HG03378 (cell line): ENCODE measurements at regions not wholly inside any gene's neighbourhood (a gene's known extent, or its start where the extent isn't known, plus 50 kb on each side); places are given as distances from the start of the nearest gene placed in this dataset.

ENCODE experiments used
- ATAC-seq: cut with Tn5 transposase; IDR thresholded peaks from one replicate; pipeline ENCODE4 v1.9.1; 2021; ENCODE audit warnings: mild to moderate bottlenecking, moderate library complexity; ENCODE audit not compliant: unreplicated experiment

DNA sequence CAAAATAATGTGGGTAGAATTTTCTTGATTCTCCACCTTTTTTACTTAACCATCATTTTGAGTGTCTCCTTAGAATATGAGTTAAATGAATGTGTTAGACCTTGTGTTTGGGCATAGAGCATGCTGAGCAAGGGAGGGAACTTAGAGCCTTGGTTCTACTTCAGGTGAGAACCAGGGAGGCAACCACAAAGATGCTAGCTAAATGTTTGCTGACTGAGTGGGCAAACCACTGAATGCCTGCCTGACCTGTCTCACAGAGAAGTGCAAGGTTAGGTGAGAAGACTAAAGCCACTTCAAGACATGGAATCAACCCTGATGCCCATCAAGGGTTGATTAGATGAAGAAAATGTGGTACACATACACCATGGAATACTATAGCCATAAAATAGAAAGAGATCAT, 242.6 kb upstream of the ZNF32 start:
- no peak for ATAC-seq

DNA sequence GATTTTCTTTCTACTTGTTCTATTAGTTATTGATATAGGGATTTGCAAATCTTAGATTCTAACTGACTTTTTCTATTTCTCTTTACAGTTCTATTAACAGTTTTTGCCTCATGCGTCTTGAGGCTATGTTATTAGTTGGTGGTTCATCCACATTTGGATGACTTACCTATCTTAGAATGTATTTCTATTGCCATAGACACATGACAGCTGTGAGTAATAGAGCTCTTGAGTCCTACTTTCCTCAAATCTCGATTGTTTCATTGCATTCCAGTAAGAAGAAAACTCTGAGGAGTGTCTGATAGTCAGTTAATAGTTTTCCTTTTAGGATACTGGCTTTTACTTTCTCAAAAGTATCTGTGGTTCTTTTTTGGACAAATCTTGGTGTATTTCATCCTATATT, 241.4 kb upstream of the ZNF32 start:
- no peak for ATAC-seq

GRCh38 chr10:43888586-43888985, 239.9 kb upstream of the ZNF32 start:
- ATAC-seq: no peak

GRCh38 chr10:43885842-43886241, 237.2 kb upstream of the ZNF32 start:
- no peak for ATAC-seq

GRCh38 chr10:43885252-43885651, 236.6 kb upstream of the ZNF32 start:
- no peak for ATAC-seq

DNA sequence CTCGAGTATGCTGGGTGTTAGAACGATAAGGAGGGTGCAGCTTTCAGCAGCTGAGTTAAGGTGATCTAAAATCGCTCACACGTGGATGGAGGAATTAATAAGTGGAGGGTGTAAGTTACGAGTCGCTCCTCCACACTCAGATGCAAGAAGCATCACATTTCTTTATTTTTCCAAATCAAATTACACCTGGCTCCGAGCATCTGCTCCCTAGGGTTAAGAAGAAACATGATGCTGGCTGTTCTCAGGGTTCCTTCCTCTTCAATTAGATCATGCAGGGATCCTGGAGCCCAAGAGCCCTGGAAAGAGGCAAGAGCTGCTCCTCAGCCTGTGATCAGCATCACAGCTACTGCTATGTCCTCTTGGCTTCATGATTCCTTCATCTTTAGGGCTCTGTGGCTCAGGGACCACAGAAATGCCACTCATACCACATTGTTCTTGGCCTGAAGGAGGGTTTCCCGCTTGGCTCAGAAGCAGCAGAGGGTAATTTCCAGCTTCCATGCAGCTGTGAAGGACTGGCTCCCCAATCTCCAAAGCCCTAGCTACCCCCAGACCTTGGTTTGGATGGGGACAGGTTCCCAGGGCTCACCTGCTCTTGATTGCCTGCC, 235.9 kb upstream of the ZNF32 start:
- no peak for ATAC-seq

DNA sequence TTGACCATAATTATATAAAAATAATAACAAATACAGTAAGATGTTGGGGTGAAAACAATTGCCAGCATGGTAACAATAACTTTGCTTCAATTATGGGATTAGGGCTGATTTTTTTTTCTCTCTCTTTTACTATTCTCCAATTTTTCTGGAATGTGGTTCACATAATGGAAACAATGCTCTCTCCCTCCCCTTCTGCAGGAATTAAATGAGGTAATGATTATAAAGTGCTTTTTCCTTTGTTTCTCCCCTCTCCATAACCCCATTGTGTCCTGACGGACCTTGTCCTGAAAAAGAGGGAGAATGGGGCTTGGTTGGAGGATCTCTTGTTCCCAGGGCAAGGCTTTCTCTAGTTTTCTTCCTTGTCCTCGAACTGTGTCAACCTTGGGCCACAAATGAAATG, 234.0 kb upstream of the ZNF32 start:
- no peak for ATAC-seq

DNA sequence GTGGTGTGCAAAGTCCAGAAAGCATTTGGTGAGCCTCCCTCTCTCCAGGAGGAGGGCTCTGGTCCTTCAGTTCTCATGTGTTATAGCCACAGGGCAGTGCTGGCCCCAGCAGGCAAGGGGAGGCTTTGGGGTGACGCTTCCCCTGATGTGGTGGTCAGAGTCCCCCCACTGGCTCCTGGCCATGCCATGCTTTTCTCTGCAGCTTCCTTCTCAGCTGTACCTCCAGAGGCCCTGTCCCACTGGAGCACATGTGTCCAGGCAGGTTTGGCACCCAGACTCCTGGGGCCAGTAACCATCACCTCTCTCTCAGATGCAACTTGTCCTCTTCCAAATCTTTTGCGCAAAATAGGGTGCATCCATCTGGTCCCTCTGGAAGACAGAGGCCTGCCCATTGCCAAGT, 233.0 kb upstream of the ZNF32 start:
- ATAC-seq: no peak

DNA sequence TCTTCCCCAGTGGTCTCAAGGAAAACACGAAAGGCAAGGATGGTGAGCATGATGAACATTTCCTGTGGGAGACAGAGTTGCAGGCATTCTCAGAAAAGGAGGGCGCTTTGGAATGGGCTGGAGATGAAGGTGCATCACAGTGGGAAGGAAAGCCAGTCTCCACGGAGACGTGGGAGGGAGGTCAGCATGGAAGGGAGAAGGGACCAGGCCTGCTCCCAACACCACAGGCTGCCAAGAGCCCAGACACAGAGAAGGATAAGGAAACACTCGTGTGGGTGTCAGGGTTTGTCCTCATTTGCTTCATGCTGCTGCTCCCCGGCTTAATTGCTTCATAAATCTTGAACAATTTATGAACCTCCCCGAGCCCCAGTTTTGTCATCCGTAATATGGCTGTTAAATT, 231.5 kb upstream of the ZNF32 start:
- no peak for ATAC-seq

DNA sequence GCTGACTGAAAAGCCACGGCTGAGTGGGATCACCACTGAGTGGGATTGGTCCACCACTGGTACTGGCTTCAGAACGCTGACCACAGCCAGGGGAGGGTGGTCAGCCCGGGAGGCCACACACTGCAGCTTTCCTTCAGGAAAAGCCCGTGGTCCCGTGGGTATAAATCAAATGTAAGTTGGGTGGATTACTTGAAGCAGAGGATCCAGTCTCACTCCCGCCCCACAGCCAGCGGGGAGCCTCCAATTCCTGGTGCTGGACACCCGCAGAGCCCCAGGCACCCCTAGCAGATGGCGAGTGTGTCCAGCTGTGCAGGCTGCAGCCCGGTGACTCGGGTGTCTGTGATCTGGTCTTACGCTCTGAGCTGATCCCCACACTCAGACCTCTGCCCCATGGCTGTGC, 231.1 kb upstream of the ZNF32 start:
- no peak for ATAC-seq

DNA sequence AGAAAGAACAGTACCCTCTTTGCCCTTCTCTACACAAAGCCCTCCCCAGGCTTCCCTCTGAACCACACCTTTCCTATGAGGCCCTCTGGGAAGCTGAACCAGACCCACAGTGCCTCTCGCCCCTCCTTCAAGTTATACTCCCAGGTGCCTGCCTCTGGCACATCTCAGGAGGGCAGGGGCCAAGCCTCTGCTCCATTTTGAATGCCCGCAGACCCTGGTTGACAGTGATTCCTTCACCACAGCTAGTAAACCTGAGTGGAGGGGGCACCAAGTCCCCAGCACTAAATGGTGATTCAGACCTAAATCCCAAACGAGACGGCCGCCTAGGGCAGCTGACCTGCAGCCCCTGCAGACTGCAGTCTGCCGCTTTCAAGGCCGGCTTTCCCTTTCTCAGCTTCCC, 230.5 kb upstream of the ZNF32 start:
- no peak for ATAC-seq

- ATAC-seq: no peak
Observed at GRCh38 chr10:43878386-43878785, 229.7 kb upstream of the ZNF32 start.

DNA sequence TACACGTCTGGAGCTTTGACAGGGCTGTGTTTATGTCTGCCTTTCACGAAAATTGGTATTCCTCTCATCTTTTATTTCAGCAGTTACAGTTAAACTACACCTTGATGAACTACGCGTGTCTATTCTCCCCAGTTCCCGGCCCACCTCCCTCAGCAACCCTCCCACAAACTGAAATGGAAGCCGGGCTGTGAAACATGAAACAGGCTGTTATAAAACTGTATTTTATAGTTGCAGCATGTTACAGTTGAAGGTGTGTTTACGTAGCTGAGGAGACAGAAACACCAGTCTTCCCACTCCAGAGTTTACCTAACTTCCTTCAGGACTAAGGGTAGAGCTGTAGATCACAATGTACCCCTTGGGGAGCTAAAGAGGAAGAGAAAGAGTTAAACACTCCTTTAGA, 228.3 kb upstream of the ZNF32 start:
- ATAC-seq: no peak

DNA sequence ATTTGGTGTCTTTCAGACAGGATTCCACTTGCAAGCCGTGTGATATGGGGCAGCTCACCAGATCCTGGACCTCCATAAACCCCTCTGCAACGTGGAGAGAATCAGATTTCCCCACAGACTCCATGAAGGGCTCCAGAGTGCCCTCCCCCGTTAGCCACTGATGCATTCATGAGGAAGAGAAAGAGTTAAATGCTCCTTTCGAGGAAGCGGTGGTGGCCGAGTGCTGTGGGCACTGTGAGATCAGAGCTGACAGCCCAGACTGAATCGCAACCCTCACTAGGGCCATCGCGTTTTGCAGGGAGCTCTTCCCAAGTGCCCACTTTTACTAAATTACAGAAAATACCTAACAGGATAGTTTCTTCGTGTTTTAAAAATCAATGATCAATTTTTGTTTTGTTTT, 226.3 kb upstream of the ZNF32 start:
- no peak for ATAC-seq

- ATAC-seq: no peak
Observed at GRCh38 chr10:43873717-43874116, 225.0 kb upstream of the ZNF32 start.

GRCh38 chr10:43872644-43873043, 224.0 kb upstream of the ZNF32 start:
- no peak for ATAC-seq

DNA sequence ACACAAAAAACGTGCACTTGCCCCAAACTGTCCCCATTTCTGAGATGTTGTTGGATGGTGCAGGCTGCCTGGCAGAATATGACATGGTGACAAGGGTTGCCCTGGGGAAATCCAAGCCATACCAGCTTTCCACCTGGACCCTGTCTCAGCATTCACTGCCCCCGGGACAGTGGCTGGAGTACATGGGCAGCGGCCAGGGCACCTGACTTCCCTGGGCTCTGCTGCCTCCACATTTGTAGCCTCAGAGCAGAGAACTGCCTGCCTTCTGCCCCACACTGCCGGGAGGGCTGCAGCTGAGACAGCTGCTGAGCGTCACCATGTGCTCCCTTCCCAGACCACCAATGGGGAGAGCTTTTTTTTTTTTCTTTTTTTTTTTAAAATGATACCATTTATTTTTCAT, 222.9 kb upstream of the ZNF32 start:
- ATAC-seq: no peak

- ATAC-seq: no peak
Observed at GRCh38 chr10:43870968-43871439, 222.3 kb upstream of the ZNF32 start.

DNA sequence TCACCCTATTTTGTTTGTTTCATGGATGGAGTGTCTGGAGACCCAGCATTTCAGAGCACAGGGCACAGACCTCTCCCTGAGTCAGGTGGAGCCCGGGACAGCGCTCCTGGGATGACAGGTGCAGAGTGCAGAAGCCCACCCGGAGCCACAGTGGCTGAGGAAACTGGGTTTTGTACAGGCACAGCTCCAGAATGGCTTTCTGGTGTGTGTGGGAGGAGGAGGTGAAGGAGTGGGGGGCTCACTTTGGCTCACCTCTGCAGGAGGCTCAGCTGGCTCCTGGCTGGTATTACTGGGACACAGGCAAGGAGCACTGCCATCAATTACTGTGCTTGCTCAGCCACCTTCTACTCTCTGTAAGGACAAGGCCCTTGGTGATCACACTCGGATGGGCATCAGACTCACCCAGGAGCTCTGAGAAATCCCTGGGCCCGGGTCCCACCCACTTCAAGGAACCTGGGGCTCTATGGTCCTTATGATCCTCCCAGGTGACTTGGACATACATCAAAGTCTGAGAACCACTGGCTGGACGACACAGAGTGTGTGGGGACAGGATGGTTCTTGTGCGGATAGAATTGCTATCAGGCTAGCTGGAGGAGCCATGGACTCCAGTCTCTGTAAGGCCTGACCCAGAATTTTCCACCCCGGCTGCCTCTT, 221.1 kb upstream of the ZNF32 start:
- no peak for ATAC-seq

DNA sequence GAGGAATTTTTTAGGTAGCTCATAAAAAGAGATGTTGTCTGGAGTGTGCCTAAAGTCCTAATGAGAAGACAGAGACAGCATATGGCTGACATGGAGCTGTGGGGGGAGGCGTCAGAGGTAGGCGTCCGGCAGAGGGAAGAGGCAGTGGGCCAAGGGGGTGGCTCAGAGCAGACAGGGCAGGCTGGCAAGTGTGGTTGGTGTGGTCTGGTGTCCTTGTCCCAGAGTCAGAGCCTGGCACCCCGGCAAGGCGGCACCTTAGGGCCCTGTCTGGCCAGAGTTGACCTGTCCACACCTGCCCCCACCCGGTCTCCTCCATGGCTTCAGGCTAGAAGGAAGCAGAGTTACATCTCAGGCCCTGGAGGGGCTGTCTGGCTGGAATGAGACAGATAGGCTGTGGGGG, 220.3 kb upstream of the ZNF32 start:
- ATAC-seq: no peak

GRCh38 chr10:43867667-43868565, 219.2 kb upstream of the ZNF32 start:
- ATAC-seq: no peak

- no peak for ATAC-seq
Observed at GRCh38 chr10:43867113-43867512, 218.4 kb upstream of the ZNF32 start.
